GM23248 (cell line): ENCODE measurements at regions not wholly inside any gene's neighbourhood (a gene's known extent, or its start where the extent isn't known, plus 50 kb on each side); places are given as distances from the start of the nearest gene placed in this dataset.

ENCODE experiments used
- EZH2 ChIP-seq: fragments of 200-600 bp; sonication (generic); IDR thresholded peaks from 2 replicates; pipeline ENCODE4 v1.6.1; 2018; ENCODE audit warnings: antibody characterized with exemption, mild to moderate bottlenecking; ENCODE audit not compliant: insufficient read depth, poor library complexity, severe bottlenecking
- EZH2phosphoT487 ChIP-seq: fragments of 200-600 bp; sonication (generic); IDR thresholded peaks from 2 replicates; pipeline ENCODE4 v1.6.1; 2018; ENCODE audit warnings: antibody characterized with exemption, moderate library complexity, mild to moderate bottlenecking, low read depth; ENCODE audit not compliant: insufficient read depth

GRCh38 chr10:79009145-79009544, 59.6 kb upstream of the ZMIZ1 start:
- TF ChIP-seq EZH2 (no peak), EZH2phosphoT487 (no peak)
